Trophoblast cell (in vitro differentiated cells and primary cell): ENCODE measurements at regions not wholly inside any gene's neighbourhood (a gene's known extent, or its start where the extent isn't known, plus 50 kb on each side); places are given as distances from the start of the nearest gene placed in this dataset.
A peak's percentile ranks its signal among the peaks of the same experiment; 100 is the strongest.

Experiments used
- DNase-seq, 2 donors: peaks; one replicate each; pipeline ENCODE4 v3.0.0-alpha.2; 2016
- H2AFZ ChIP-seq: 2 replicates; pipeline ENCODE4 v1.6.1; 2013; ENCODE audit warnings: low read length, moderate library complexity, mild to moderate bottlenecking; ENCODE audit not compliant: insufficient read depth, poor library complexity
- H2AK5ac ChIP-seq: 2 replicates; pipeline ENCODE4 v1.6.1; 2013; ENCODE audit warnings: mild to moderate bottlenecking, low read length
- H2BK120ac ChIP-seq: 2 replicates; pipeline ENCODE4 v1.6.1; 2013; ENCODE audit warnings: low read length, mild to moderate bottlenecking, moderate library complexity; ENCODE audit not compliant: insufficient read depth, poor library complexity
- H2BK12ac ChIP-seq: 2 replicates; pipeline ENCODE4 v1.6.1; 2013; ENCODE audit warnings: mild to moderate bottlenecking, low read length, moderate library complexity
- H2BK5ac ChIP-seq: 2 replicates; pipeline ENCODE4 v1.6.1; 2013; ENCODE audit warnings: low read length, low read depth, moderate library complexity, mild to moderate bottlenecking; ENCODE audit not compliant: poor library complexity
- H3K14ac ChIP-seq: 2 replicates; pipeline ENCODE4 v1.6.1; 2013; ENCODE audit warnings: mild to moderate bottlenecking, low read length
- H3K18ac ChIP-seq: 2 replicates; pipeline ENCODE4 v1.6.1; 2013; ENCODE audit warnings: mild to moderate bottlenecking, low read length
- H3K23ac ChIP-seq: 2 replicates; pipeline ENCODE4 v1.6.1; 2013; ENCODE audit warnings: low read length
- H3K27ac ChIP-seq: 2 replicates; pipeline ENCODE4 v1.5.1; 2013; ENCODE audit warnings: low read depth, mild to moderate bottlenecking, inconsistent platforms, low read length, moderate library complexity
- H3K27me3 ChIP-seq: 2 replicates; pipeline ENCODE4 v1.6.1; 2013; ENCODE audit warnings: inconsistent platforms, mild to moderate bottlenecking, low read length, moderate library complexity; ENCODE audit not compliant: insufficient read depth
- H3K36me3 ChIP-seq, 2 experiments: 1 replicate in 1 of 2; 2 replicates in 1 of 2; pipeline ENCODE4 v1.6.1; 2013; ENCODE audit warnings: low read length in 2 of 2, mild to moderate bottlenecking in 2 of 2, moderate library complexity in 1 of 2; ENCODE audit not compliant: insufficient read depth in 2 of 2, control insufficient read depth in 1 of 2
- H3K4ac ChIP-seq: 2 replicates; pipeline ENCODE4 v1.6.1; 2013; ENCODE audit warnings: low read depth, mild to moderate bottlenecking, low read length, moderate library complexity
- H3K4me1 ChIP-seq, 2 experiments: 1 replicate in 1 of 2; 2 replicates in 1 of 2; pipeline ENCODE4 v1.6.1; 2013; ENCODE audit warnings: low read length in 2 of 2, mild to moderate bottlenecking in 2 of 2, moderate library complexity in 1 of 2; ENCODE audit not compliant: insufficient read depth in 2 of 2, control insufficient read depth in 1 of 2
- H3K4me2 ChIP-seq: 2 replicates; pipeline ENCODE4 v1.6.1; 2013; ENCODE audit warnings: inconsistent platforms, mild to moderate bottlenecking, low read length, moderate library complexity
- H3K4me3 ChIP-seq: 2 replicates; pipeline ENCODE4 v1.5.1; 2013; ENCODE audit warnings: mild to moderate bottlenecking, low read depth, low read length, inconsistent platforms
- H3K79me1 ChIP-seq: one replicate; pipeline ENCODE4 v1.6.1; 2013; ENCODE audit warnings: low read length
- H3K79me2 ChIP-seq: 2 replicates; pipeline ENCODE4 v1.6.1; 2013; ENCODE audit warnings: low read length, mild to moderate bottlenecking; ENCODE audit not compliant: control insufficient read depth, insufficient read depth, poor library complexity
- H3K9ac ChIP-seq: 2 replicates; pipeline ENCODE4 v1.6.1; 2013; ENCODE audit warnings: mild to moderate bottlenecking, low read length
- H3K9me3 ChIP-seq: 2 replicates; pipeline ENCODE4 v1.6.1; 2013; ENCODE audit warnings: low read depth, mild to moderate bottlenecking, control low read depth, inconsistent platforms, low read length; ENCODE audit not compliant: insufficient read depth
- H4K12ac ChIP-seq: 2 replicates; pipeline ENCODE4 v1.6.1; 2013; ENCODE audit warnings: low read depth, mild to moderate bottlenecking, low read length, moderate library complexity
- H4K8ac ChIP-seq: 2 replicates; pipeline ENCODE4 v1.6.1; 2013; ENCODE audit warnings: low read depth, mild to moderate bottlenecking, low read length, moderate library complexity
- H4K91ac ChIP-seq: one replicate; pipeline ENCODE4 v1.6.1; 2013; ENCODE audit warnings: low read depth, mild to moderate bottlenecking, low read length, moderate library complexity
- WGBS: extraction: QIAGEN DNeasy Blood & Tissue Kit; methylation state at CpG from one replicate; pipeline ENCODE4 v1.1.7; 2013; ENCODE audit warnings: missing lambda C conversion rate; ENCODE audit not compliant: insufficient read length, insufficient coverage; ENCODE audit errors: extremely low coverage; 5-methylcytosine and 5-hydroxymethylcytosine counted together

DNA sequence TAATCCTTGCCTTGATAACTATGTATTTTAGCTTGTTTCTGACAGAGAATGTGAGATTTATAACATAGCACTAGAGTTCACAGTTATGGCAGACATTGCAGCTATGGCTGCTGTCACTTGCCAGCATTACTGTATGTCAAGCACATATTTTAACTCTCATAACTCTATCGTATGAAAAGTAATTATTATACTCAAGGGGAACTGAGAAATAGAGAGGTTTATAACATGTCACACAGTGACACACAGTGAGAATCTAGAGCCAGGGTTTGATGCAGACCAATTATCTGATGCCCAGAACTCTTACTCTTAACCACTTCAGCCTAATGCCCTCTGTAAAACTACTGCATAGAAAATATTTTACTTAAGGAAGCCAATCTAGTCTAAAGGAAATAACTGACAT, 1012.4 kb downstream of the GRIK2 start:
- Histone ChIP-seq H3K4me1 (no peaks in the 10 kb centered on the region), H3K4ac (no peak overlapping the region), H2BK12ac (no peak overlapping the region), H4K8ac (no peak overlapping the region), H3K14ac (no peak overlapping the region), H3K79me1 (no peaks in the 10 kb centered on the region), H3K79me2 (no peaks in the 10 kb centered on the region), H3K18ac (no peak overlapping the region), H3K27ac (no peak overlapping the region), H4K12ac (no peak overlapping the region), H3K4me3 (no peak overlapping the region), H3K9ac (no peak overlapping the region), H2BK120ac (no peak overlapping the region), H3K36me3 (no peaks in the 10 kb centered on the region), H2AFZ (no peak overlapping the region), H2AK5ac (no peak overlapping the region), H3K23ac (no peak overlapping the region), H3K9me3 (no peaks in the 10 kb centered on the region), H4K91ac (no peak overlapping the region), H3K27me3 (no peaks in the 10 kb centered on the region), H3K4me2 (no peak overlapping the region), H2BK5ac (no peak overlapping the region)
- WGBS = no CpG with 5 or more reads among the region's 1 CpG
- no peak for DNase-seq

DNA sequence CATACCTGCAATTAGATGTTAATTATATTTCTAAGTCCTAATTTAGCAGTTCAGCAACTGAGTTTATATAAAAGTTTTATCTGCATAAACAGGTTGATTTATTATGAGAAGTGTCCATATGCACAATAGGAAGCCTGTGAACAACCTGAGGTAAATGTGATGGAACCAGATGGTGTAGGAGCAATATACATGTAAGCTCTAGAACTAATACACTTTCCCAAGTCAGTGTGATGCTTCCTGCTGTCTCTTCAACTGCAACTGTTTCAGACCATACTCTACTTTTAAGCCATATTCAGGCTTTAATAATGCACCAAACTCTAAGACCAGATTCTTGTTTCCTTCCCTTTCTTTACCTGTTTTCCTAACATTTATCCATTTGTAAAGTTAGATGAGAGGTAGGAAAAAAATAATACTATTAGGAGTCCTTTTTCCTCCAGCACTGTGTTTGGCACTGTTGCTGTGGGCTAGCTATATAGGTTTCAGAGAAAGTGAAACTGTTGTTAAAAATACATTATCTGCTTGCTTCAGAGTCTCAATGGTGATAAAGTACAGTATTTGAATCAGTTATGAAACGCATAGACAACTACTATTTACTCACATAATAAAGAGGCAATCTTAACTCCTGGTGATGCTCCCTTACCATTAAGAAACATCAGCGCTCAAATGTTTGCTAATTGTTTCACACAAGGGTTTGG, 1009.3 kb downstream of the GRIK2 start:
- Histone ChIP-seq H3K79me1 (no peaks in the 10 kb centered on the region), H3K4me3 (no peak overlapping the region), H3K9ac (no peak overlapping the region), H3K4me2 (no peak overlapping the region), H3K27ac (no peak overlapping the region), H4K12ac (no peak overlapping the region), H4K91ac (no peak overlapping the region), H2AFZ (no peak overlapping the region), H2BK120ac (no peak overlapping the region), H3K9me3 (no peaks in the 10 kb centered on the region), H2BK12ac (no peak overlapping the region), H3K14ac (no peak overlapping the region), H3K36me3 (no peaks in the 10 kb centered on the region), H3K79me2 (no peaks in the 10 kb centered on the region), H4K8ac (no peak overlapping the region), H3K18ac (no peak overlapping the region), H3K27me3 (no peaks in the 10 kb centered on the region), H2BK5ac (no peak overlapping the region), H3K23ac (no peak overlapping the region), H3K4ac (no peak overlapping the region), H2AK5ac (no peak overlapping the region), H3K4me1 (no peaks in the 10 kb centered on the region)
- no CpG with 5 or more reads among the region's 2 CpGs for WGBS
- no peak for DNase-seq

DNA sequence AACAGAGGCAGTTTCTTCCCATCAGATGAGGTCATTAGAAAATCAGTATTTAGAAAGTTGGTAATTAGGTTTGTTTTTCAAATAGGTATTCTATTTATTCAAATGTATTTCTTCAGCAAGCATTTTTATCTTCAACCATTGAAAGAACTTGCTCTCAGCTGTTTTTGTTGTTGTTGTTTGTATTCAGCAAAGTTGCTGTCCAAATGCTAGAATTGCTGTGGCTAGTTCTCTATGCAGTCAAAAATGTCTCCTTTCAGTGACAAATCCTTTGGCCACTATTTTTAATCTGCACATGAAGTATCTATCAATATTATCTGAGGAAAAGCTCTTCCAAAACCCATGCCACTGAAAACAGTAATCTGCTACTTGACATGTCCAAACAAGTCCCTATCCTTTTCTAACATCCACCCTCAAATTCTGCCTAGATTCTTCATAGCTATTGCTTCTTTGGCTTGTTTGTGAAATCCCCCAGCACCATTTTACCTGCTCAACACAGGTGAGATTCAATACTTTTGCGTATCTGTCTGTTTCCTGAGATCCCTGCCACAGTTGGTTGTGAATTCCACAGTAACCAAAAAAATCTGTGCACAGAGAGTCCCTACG, 1005.4 kb downstream of the GRIK2 start:
- Histone ChIP-seq H3K79me1 (no peaks in the 10 kb centered on the region), H3K36me3 (no peaks in the 10 kb centered on the region), H3K79me2 (no peaks in the 10 kb centered on the region), H3K27ac (no peak overlapping the region), H4K12ac (no peak overlapping the region), H3K23ac (no peak overlapping the region), H3K9me3 (no peaks in the 10 kb centered on the region), H4K8ac (no peak overlapping the region), H3K4ac (no peak overlapping the region), H4K91ac (no peak overlapping the region), H2BK12ac (no peak overlapping the region), H3K4me2 (no peak overlapping the region), H3K27me3 (no peaks in the 10 kb centered on the region), H3K14ac (no peak overlapping the region), H2AFZ (no peak overlapping the region), H3K4me3 (no peak overlapping the region), H2BK5ac (no peak overlapping the region), H2AK5ac (no peak overlapping the region), H3K4me1 (no peaks in the 10 kb centered on the region), H3K9ac (no peak overlapping the region), H3K18ac (no peak overlapping the region), H2BK120ac (no peak overlapping the region)
- WGBS = no CpG with 5 or more reads among the region's 2 CpGs
- DNase-seq = no peak

DNA sequence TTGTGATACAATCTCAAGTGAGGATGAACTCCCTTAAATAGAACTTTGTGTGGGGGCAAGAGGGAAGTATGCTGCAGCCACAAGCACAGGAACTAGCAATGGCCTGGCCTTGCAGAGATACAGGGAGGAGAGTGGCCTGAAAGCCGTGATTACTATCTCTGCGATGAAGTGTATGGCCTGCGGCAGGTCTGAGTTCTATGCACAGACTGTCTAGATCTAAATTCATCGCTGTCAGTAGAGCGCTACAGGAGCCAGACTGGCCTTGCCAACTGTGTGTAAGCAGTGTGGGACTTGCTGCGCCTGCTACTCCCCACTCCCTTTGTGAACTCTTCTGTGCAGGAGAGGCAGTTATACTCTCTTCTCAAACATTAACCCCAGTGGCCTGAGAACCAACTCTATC, 997.0 kb downstream of the GRIK2 start:
- no peak overlapping the region for H2BK5ac ChIP-seq
- peak in 1 of 2 donors; percentile 3 for DNase-seq
- no peak overlapping the region for H2BK12ac ChIP-seq
- no peak overlapping the region for H4K91ac ChIP-seq
- H3K4me3 ChIP-seq = no peak overlapping the region
- no peak overlapping the region for H2AK5ac ChIP-seq
- no peak overlapping the region for H3K9ac ChIP-seq
- H3K4me2 ChIP-seq = no peak overlapping the region
- H3K14ac ChIP-seq = no peak overlapping the region
- H2BK120ac ChIP-seq = no peak overlapping the region
- no peak overlapping the region for H4K12ac ChIP-seq
- no peak overlapping the region for H4K8ac ChIP-seq
- no peak overlapping the region for H2AFZ ChIP-seq
- no peaks in the 10 kb centered on the region for H3K27me3 ChIP-seq
- no peak overlapping the region for H3K27ac ChIP-seq
- H3K4ac ChIP-seq = no peak overlapping the region
- no peak overlapping the region for H3K18ac ChIP-seq
- H3K79me2 ChIP-seq = no peaks in the 10 kb centered on the region
- H3K4me1 ChIP-seq = no peaks in the 10 kb centered on the region
- no peaks in the 10 kb centered on the region for H3K9me3 ChIP-seq
- H3K36me3 ChIP-seq = no peaks in the 10 kb centered on the region
- no CpG with 5 or more reads among the region's 6 CpGs for WGBS
- no peak overlapping the region for H3K23ac ChIP-seq
- no peaks in the 10 kb centered on the region for H3K79me1 ChIP-seq
